CD4-positive, alpha-beta T cell treated with Interleukin-6 at 100 ng/mL for 8 hours (primary cell): ENCODE measurements at regions not wholly inside any gene's neighbourhood (a gene's known extent, or its start where the extent isn't known, plus 50 kb on each side); places are given as distances from the start of the nearest gene placed in this dataset.
"Not testable (repeated sequence)": the region's sequence is repeated elsewhere in the genome, so short reads cannot be mapped to it uniquely, and the experiment has no call there.

Experiments
- DNase-seq: peaks from one replicate; pipeline ENCODE4 v3.0.0-alpha.2; 2020; ENCODE audit warnings: mixed read lengths, low spot score

GRCh38 chr14:59058776-59059175, 129.7 kb upstream of the DAAM1 start:
- DNase-seq: not testable (repeated sequence)

- DNase-seq: no peak
These were observed 127.6 kb upstream of the DAAM1 start for GRCh38 chr14:59060841-59061240.

- DNase-seq: no peak
These were observed 127.2 kb upstream of the DAAM1 start for GRCh38 chr14:59061292-59061691.

- DNase-seq: no peak
These were observed 125.2 kb upstream of the DAAM1 start for GRCh38 chr14:59063259-59063658.

GRCh38 chr14:59067127-59067894, 121.2 kb upstream of the DAAM1 start:
- no peak for DNase-seq

- DNase-seq: no peak
These were observed 119.2 kb upstream of the DAAM1 start for GRCh38 chr14:59069163-59069854.

- DNase-seq: no peak
These were observed 113.0 kb upstream of the DAAM1 start for GRCh38 chr14:59075506-59075905.

GRCh38 chr14:59081720-59082119, 106.7 kb upstream of the DAAM1 start:
- no peak for DNase-seq

- no peak for DNase-seq
These were observed 103.2 kb upstream of the DAAM1 start for GRCh38 chr14:59085207-59085739.

- no peak for DNase-seq
These were observed 102.1 kb upstream of the DAAM1 start for GRCh38 chr14:59086241-59086882.

- no peak for DNase-seq
These were observed 101.2 kb upstream of the DAAM1 start for GRCh38 chr14:59087240-59087639.

- DNase-seq: no peak
These were observed 100.8 kb upstream of the DAAM1 start for GRCh38 chr14:59087711-59088110.

- DNase-seq: no peak
These were observed 97.9 kb upstream of the DAAM1 start for GRCh38 chr14:59090572-59090971.

- no peak for DNase-seq
These were observed 97.1 kb upstream of the DAAM1 start for GRCh38 chr14:59091404-59091803.

- DNase-seq: no peak
These were observed 96.5 kb upstream of the DAAM1 start for GRCh38 chr14:59091976-59092375.

- no peak for DNase-seq
These were observed 94.6 kb upstream of the DAAM1 start for GRCh38 chr14:59093902-59094301.

GRCh38 chr14:59096303-59096702, 92.2 kb upstream of the DAAM1 start:
- no peak for DNase-seq

GRCh38 chr14:59097681-59098080, 90.8 kb upstream of the DAAM1 start:
- no peak for DNase-seq

- no peak for DNase-seq
These were observed 90.1 kb upstream of the DAAM1 start for GRCh38 chr14:59098377-59098776.

- DNase-seq: no peak
These were observed 88.3 kb upstream of the DAAM1 start for GRCh38 chr14:59100205-59100604.

- DNase-seq: no peak
These were observed 87.0 kb upstream of the DAAM1 start for GRCh38 chr14:59101476-59101875.

GRCh38 chr14:59103396-59103795, 85.1 kb upstream of the DAAM1 start:
- DNase-seq: no peak

GRCh38 chr14:59107819-59108218, 80.6 kb upstream of the DAAM1 start:
- no peak for DNase-seq
